Hepatocyte (in vitro differentiated cells): ENCODE measurements at regions not wholly inside any gene's neighbourhood (a gene's known extent, or its start where the extent isn't known, plus 50 kb on each side); places are given as distances from the start of the nearest gene placed in this dataset.

Experiments
- EZH2phosphoT487 ChIP-seq: fragments of 200-600 bp; sonication (generic); IDR thresholded peaks from one replicate; pipeline ENCODE4 v1.6.1; 2018; ENCODE audit warnings: antibody characterized with exemption, mild to moderate bottlenecking, low read depth, moderate library complexity; ENCODE audit not compliant: unreplicated experiment, severe bottlenecking
- TF ChIP-seq, protein P1 (sequence below): fragments of 200-600 bp; sonication (generic); IDR thresholded peaks from 2 replicates; pipeline ENCODE4 v1.5.1; 2016; ENCODE audit warnings: antibody characterized with exemption, mild to moderate bottlenecking; ENCODE audit not compliant: poor library complexity

DNA sequence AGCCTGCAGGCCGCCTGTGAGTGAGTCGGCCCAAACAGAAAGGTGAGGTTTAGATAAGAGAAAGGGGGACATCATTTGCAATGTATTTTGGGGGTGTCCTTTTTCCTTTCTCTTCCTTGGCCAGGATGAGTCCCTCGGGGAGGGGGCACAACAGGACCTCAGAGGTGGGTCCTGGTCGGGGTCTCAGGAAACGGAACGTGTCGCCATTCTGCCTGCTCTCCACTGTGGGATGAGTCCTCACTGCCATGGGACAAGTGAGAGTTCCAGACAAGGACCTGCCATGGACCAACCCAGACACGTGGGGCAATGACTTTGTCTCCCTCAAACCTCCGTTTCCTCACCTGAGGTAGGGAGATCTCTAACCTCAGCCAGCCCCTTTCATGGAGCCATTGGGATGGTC lies 67.9 kb upstream of the TAF1B start:
- TF ChIP-seq, protein P1, sequence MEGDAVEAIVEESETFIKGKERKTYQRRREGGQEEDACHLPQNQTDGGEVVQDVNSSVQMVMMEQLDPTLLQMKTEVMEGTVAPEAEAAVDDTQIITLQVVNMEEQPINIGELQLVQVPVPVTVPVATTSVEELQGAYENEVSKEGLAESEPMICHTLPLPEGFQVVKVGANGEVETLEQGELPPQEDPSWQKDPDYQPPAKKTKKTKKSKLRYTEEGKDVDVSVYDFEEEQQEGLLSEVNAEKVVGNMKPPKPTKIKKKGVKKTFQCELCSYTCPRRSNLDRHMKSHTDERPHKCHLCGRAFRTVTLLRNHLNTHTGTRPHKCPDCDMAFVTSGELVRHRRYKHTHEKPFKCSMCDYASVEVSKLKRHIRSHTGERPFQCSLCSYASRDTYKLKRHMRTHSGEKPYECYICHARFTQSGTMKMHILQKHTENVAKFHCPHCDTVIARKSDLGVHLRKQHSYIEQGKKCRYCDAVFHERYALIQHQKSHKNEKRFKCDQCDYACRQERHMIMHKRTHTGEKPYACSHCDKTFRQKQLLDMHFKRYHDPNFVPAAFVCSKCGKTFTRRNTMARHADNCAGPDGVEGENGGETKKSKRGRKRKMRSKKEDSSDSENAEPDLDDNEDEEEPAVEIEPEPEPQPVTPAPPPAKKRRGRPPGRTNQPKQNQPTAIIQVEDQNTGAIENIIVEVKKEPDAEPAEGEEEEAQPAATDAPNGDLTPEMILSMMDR: no peak
- TF ChIP-seq EZH2phosphoT487: no peak
